Colonic mucosa (tissue), 4 donors: ENCODE measurements at regions not wholly inside any gene's neighbourhood (a gene's known extent, or its start where the extent isn't known, plus 50 kb on each side); places are given as distances from the start of the nearest gene placed in this dataset.

Experiments used
- DNase-seq: peaks from one replicate; pipeline ENCODE4 v3.0.0-alpha.2; 2020
- H3K27ac ChIP-seq: fragments of 200-600 bp; one replicate; pipeline ENCODE4 v1.8.0; 2021
- H3K27me3 ChIP-seq: fragments of 200-600 bp; one replicate; pipeline ENCODE4 v1.8.0; 2021
- H3K36me3 ChIP-seq: fragments of 200-600 bp; one replicate; pipeline ENCODE4 v1.8.0; 2021
- H3K4me1 ChIP-seq: fragments of 200-600 bp; one replicate; pipeline ENCODE4 v1.8.0; 2021; ENCODE audit warnings: mild to moderate bottlenecking
- H3K4me3 ChIP-seq: fragments of 200-600 bp; one replicate; pipeline ENCODE4 v1.8.0; 2021
- H3K9ac ChIP-seq, 2 donors: one replicate each; pipeline ENCODE4 v1.7.0; 2013; ENCODE audit warnings: control low read depth in 2 of 2, low read depth in 2 of 2, low read length in 2 of 2
- H3K9me3 ChIP-seq: fragments of 200-600 bp; one replicate; pipeline ENCODE4 v1.8.0; 2021
- CTCF ChIP-seq: fragments of 200-600 bp; IDR thresholded peaks from one replicate; pipeline ENCODE4 v1.8.0; 2022; ENCODE audit warnings: antibody characterized with exemption, mild to moderate bottlenecking
- intact Hi-C: fragments of 100-400 bp; cut with DNase I; formaldehyde crosslinking; loops from one replicate; pipeline ENCODE4 v1.14.1; 2022
- donor health status: healthy.
- donor health status: DM: no; HTN: no; CAD: no.
- donor health status: DM: no; HTN: no; CAD: no.

- Histone ChIP-seq H3K27ac (no peak overlapping the region), H3K36me3 (no peaks in the 10 kb centered on the region), H3K27me3 (no peaks in the 10 kb centered on the region), H3K4me3 (no peak overlapping the region), H3K4me1 (no peaks in the 10 kb centered on the region), H3K9ac (no peak overlapping the region), H3K9me3 (no peaks in the 10 kb centered on the region)
- intact Hi-C loops = no loop called here
- DNase-seq = no peak
- no peak for TF ChIP-seq CTCF
Observed at GRCh38 chr4:57504139-57504538, 394.0 kb upstream of the IGFBP7 start.

GRCh38 chr4:57501720-57502119, 391.5 kb upstream of the IGFBP7 start:
- H3K27ac ChIP-seq = no peak overlapping the region
- TF ChIP-seq CTCF = no peak
- no peak overlapping the region for H3K9ac ChIP-seq
- H3K36me3 ChIP-seq = no peaks in the 10 kb centered on the region
- H3K27me3 ChIP-seq = no peaks in the 10 kb centered on the region
- no peaks in the 10 kb centered on the region for H3K4me1 ChIP-seq
- H3K9me3 ChIP-seq = no peaks in the 10 kb centered on the region
- intact Hi-C loops = no loop called here
- DNase-seq = no peak
- H3K4me3 ChIP-seq = no peak overlapping the region

GRCh38 chr4:57499786-57500185, 389.6 kb upstream of the IGFBP7 start:
- Histone ChIP-seq H3K4me1 (no peaks in the 10 kb centered on the region), H3K36me3 (no peaks in the 10 kb centered on the region), H3K9ac (no peak overlapping the region), H3K27ac (no peak overlapping the region), H3K27me3 (no peaks in the 10 kb centered on the region), H3K4me3 (no peak overlapping the region), H3K9me3 (no peaks in the 10 kb centered on the region)
- intact Hi-C loops = no loop called here
- DNase-seq = no peak
- TF ChIP-seq CTCF = no peak

- intact Hi-C loops = no loop called here
Observed at GRCh38 chr4:57498251-57498650, 388.1 kb upstream of the IGFBP7 start.

GRCh38 chr4:57496697-57497471, 386.7 kb upstream of the IGFBP7 start:
- no peaks in the 10 kb centered on the region for H3K36me3 ChIP-seq
- intact Hi-C loops = no loop called here
- no peaks in the 10 kb centered on the region for H3K9me3 ChIP-seq

More at GRCh38 chr4:57498251-57498650, 388.1 kb upstream of the IGFBP7 start:
- Histone ChIP-seq H3K4me3 (no peak overlapping the region), H3K36me3 (no peaks in the 10 kb centered on the region), H3K27me3 (no peaks in the 10 kb centered on the region), H3K9me3 (no peaks in the 10 kb centered on the region), H3K27ac (no peak overlapping the region), H3K4me1 (no peaks in the 10 kb centered on the region), H3K9ac (no peak overlapping the region)
- no peak for TF ChIP-seq CTCF
- DNase-seq = no peak

More at GRCh38 chr4:57496697-57497471, 386.7 kb upstream of the IGFBP7 start:
- Histone ChIP-seq H3K4me1 (no peaks in the 10 kb centered on the region), H3K9ac (no peak overlapping the region), H3K27ac (no peak overlapping the region), H3K27me3 (no peaks in the 10 kb centered on the region), H3K4me3 (no peak overlapping the region)
- DNase-seq = no peak
- no peak for TF ChIP-seq CTCF
